IPS DF 6.9 (cell line): ENCODE measurements at regions not wholly inside any gene's neighbourhood (a gene's known extent, or its start where the extent isn't known, plus 50 kb on each side); places are given as distances from the start of the nearest gene placed in this dataset.

Experiments used
- DNase-seq: peaks from one replicate; pipeline ENCODE4 v3.0.0-alpha.2; 2013; ENCODE audit warnings: low read depth, low spot score
- H3K27ac ChIP-seq: one replicate; pipeline ENCODE4 v1.5.1; 2013; ENCODE audit warnings: low read length, control low read depth
- H3K27me3 ChIP-seq: 2 replicates; pipeline ENCODE4 v1.6.1; 2013; ENCODE audit warnings: mild to moderate bottlenecking, low read length; ENCODE audit not compliant: control insufficient read depth, insufficient read depth
- H3K36me3 ChIP-seq: 2 replicates; pipeline ENCODE4 v1.6.1; 2013; ENCODE audit warnings: low read length; ENCODE audit not compliant: control insufficient read depth, insufficient read depth
- H3K4me1 ChIP-seq: 2 replicates; pipeline ENCODE4 v1.6.1; 2013; ENCODE audit warnings: low read length; ENCODE audit not compliant: control insufficient read depth, insufficient read depth
- H3K4me3 ChIP-seq: 2 replicates; pipeline ENCODE4 v1.5.1; 2013; ENCODE audit warnings: mild to moderate bottlenecking, low read length
- H3K9me3 ChIP-seq: 2 replicates; pipeline ENCODE4 v1.6.1; 2013; ENCODE audit warnings: low read length, inconsistent platforms; ENCODE audit not compliant: control insufficient read depth, insufficient read depth
- WGBS: extraction: QIAGEN DNeasy Blood & Tissue Kit; methylation state at CpG from one replicate; pipeline ENCODE4 v1.1.7; 2013; ENCODE audit warnings: mixed read lengths, missing lambda C conversion rate; ENCODE audit not compliant: insufficient read length, insufficient coverage; 5-methylcytosine and 5-hydroxymethylcytosine counted together

DNA sequence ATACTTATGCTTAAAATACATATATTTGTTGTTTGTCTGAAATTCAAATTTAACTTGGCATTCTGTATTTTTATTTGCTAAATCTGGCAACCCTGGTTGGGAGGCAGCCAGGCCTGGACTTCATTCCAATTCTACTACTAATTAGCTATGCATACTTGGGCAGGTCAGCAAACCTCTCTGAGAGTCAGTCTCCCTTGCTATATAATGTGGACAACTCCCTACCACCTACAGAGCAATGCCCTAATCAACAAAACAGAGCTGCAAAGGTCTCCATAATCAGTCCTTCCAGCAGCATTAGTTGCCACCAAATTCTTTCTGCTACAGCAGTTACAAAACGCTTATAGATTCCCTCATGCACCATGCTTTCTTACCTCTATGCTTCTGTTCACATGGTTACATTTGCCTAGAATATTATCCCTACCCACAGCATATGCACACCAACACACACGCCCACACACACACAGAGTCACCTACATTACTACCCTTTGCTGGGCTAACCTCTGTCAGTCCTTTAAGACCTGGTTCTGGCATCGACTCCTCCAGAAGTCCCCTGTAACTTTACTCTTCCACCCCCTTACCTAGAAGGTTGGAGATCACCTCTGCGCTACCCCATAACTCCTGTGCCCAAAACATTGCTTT is 188.7 kb downstream of the FGFR2 start:
- WGBS, result no CpG with 5 or more reads among the region's 4 CpGs
- no peak overlapping the region for H3K4me3 ChIP-seq
- no peaks in the 10 kb centered on the region for H3K4me1 ChIP-seq
- H3K27ac ChIP-seq, result no peak overlapping the region
- no peaks in the 10 kb centered on the region for H3K36me3 ChIP-seq
- H3K27me3 ChIP-seq, result no peaks in the 10 kb centered on the region
- no peaks in the 10 kb centered on the region for H3K9me3 ChIP-seq
- no peak for DNase-seq

DNA sequence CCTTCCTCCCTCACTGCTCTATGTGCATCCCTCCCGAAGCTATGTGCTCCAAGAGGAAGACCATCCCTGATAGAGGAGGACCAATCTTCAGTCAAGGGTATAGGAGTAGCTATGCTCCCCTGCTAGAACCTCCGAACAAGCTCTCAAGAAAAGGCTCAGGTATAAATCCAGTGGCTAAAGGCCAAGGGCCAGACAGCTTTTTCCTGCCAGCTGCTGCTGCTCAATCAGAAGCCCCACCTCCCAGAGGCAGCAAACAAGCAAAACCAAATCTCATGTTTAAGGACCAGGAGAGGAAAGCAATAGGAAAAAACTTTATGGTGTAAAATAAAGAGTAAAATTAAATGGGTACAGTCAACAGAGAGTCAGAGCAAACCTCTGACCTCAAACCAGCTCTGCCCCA is 187.2 kb downstream of the FGFR2 start:
- WGBS, result no CpG with 5 or more reads among the region's 2 CpGs
- H3K4me3 ChIP-seq, result no peak overlapping the region
- no peaks in the 10 kb centered on the region for H3K9me3 ChIP-seq
- DNase-seq, result no peak
- no peaks in the 10 kb centered on the region for H3K27me3 ChIP-seq
- no peak overlapping the region for H3K27ac ChIP-seq
- H3K4me1 ChIP-seq, result no peaks in the 10 kb centered on the region
- no peaks in the 10 kb centered on the region for H3K36me3 ChIP-seq

DNA sequence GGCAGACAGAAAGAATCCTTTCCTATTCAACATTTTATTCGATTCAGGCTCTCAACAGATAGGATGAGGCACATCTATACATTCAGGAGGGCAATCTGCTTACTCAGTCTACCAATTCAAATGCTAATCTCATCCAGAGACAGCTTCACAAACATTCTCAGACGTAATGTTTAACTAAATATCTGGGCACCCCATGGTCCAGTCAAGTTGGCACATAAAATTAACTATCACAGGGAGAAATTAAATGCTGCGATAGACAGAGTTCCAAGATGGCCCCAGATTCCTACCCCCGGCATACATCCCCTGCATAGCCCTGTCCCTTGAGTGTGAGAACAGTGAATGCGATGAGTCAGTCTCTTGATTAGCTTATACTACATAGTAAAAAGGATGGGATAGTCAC is 184.3 kb downstream of the FGFR2 start:
- no peak for DNase-seq
- Histone ChIP-seq H3K36me3 (no peaks in the 10 kb centered on the region), H3K4me1 (no peaks in the 10 kb centered on the region), H3K27me3 (no peaks in the 10 kb centered on the region), H3K9me3 (no peaks in the 10 kb centered on the region), H3K4me3 (no peak overlapping the region), H3K27ac (no peak overlapping the region)
- no CpG with 5 or more reads among the region's 5 CpGs for WGBS

DNA sequence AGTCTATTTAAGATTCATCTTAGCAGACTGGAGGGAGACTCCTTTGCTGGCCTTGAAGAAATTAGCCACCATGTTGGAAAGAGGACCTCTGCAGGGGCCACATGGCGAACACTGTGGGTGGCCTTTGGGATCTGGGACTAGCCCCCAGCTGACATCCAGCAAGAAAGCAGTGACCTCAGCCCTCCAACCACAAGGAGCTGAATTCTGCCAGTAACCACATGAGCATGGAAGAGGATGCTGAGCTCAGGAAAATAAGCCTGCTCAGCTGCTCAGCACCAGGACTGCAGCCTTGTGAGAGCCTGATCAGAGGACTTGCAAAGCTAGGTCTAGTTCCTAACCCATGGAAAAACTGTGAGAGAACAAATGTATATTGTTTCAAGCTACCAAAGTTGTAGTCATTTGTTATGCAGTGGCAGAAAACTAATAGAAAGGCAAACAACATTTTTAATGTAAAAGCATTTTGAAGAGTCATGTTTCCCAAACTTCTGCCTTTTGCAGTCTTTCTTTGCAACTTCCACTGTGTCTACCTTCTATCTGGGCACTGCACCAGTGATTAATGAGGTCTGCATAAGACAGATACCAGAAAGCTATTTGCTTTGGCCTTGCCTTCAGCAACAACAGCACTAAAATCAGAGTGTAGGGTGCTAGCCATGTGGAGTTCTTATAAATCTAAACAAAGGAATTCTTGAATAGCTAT is 183.7 kb downstream of the FGFR2 start:
- WGBS, result no CpG with 5 or more reads among the region's 1 CpG
- DNase-seq, result no peak
- Histone ChIP-seq H3K9me3 (no peaks in the 10 kb centered on the region), H3K4me1 (no peaks in the 10 kb centered on the region), H3K36me3 (no peaks in the 10 kb centered on the region), H3K4me3 (no peak overlapping the region), H3K27ac (no peak overlapping the region), H3K27me3 (no peaks in the 10 kb centered on the region)

DNA sequence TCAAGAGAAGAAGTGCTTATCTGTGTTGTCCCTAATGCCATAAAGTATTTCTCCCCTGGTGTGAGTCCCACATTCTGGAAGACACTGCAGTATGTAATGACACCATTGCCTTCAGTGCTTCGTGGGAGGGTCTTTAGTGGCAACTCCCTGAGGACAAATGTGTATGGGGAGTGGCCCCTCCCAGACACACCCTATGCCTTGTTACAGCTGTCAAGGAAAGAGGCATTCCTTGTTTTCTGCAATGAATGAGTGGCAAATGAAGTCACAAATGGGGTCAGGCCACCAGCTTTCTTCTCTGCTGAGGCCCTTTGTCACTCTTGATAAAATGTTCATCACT is 183.2 kb downstream of the FGFR2 start:
- DNase-seq, result no peak

DNA sequence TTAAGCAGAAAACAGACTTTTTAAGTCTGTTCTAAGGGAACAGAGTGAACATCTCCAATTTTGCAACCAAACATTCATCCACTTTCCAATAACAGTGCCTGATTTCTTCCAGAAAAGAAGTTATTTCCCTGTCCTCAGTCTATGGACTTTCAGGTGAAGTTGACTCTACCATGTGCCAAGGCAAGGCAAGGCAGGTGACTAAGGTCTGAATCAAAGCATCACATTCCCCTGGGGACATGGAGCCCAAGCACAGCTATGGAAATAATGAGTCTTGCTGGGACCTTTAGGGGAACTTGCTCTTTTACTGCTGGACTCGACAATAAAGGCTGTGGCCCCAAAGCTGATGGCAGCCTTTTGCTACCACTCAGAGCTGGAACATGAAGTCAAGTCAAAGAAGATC is 182.2 kb downstream of the FGFR2 start:
- Histone ChIP-seq H3K27ac (no peak overlapping the region), H3K4me3 (no peak overlapping the region), H3K27me3 (no peaks in the 10 kb centered on the region), H3K9me3 (no peaks in the 10 kb centered on the region), H3K36me3 (no peaks in the 10 kb centered on the region), H3K4me1 (no peaks in the 10 kb centered on the region)
- WGBS, result no CpG with 5 or more reads among the region's 1 CpG
- no peak for DNase-seq

More for the DNA sequence above, 183.2 kb downstream of the FGFR2 start:
- Histone ChIP-seq H3K27me3 (no peaks in the 10 kb centered on the region), H3K9me3 (no peaks in the 10 kb centered on the region), H3K36me3 (no peaks in the 10 kb centered on the region), H3K4me1 (no peaks in the 10 kb centered on the region), H3K27ac (no peak overlapping the region), H3K4me3 (no peak overlapping the region)
- no CpG with 5 or more reads among the region's 1 CpG for WGBS

DNA sequence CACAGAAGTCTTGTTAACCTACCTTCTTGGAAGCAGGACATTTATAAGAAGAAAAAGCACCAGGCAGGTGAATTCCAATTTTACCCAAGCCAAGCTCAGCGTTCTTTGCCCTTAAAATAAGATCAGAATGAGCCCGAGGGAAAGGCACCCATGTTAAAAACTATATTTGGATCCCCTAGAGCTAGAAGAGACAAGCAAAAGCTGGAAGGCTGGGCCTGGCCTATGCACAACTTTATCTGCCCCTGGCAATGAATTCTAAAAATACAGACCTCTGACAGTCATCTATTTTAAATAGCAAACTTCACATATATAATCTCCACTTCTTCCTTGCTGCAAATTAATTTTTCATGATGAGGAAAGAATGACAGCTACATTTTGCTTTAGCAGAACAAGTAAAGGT is 180.9 kb downstream of the FGFR2 start:
- Histone ChIP-seq H3K36me3 (no peaks in the 10 kb centered on the region), H3K4me3 (no peak overlapping the region), H3K4me1 (no peaks in the 10 kb centered on the region), H3K27ac (no peak overlapping the region), H3K27me3 (no peaks in the 10 kb centered on the region), H3K9me3 (no peaks in the 10 kb centered on the region)
- no CpG with 5 or more reads among the region's 2 CpGs for WGBS
- no peak for DNase-seq

DNA sequence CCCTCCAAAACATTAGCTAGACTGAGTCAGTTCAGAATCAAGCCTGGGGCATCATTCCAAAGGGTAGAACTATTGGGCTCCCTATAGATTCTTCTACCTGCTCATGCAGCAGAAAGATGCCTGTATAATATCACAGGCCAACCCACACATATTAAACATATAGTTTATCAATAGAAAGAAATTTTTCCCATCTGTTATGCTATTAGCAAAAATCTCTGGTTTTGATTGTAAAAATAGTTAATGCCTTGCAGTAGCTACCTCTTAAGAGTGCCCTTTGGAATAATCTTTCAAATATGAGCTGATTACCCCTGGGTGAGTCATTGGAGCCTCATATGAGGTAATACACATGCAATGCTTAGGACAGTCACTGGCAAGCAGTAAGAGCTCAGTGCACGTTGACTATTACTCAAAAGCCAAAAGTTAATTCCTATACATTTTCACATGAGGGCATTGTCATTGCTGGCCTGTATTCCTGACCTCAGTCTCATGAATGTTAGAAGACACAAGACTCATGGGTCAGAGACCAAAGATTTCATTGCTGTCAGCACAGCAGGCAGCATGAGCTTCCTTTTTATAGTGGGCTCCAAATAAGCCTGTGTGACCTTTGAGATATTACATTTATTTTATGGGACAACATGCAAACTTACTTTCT is 180.0 kb downstream of the FGFR2 start:
- DNase-seq, result no peak
- Histone ChIP-seq H3K36me3 (no peaks in the 10 kb centered on the region), H3K4me1 (no peaks in the 10 kb centered on the region), H3K9me3 (no peaks in the 10 kb centered on the region), H3K4me3 (no peak overlapping the region), H3K27ac (no peak overlapping the region), H3K27me3 (no peaks in the 10 kb centered on the region)
- no CpG with 5 or more reads among the region's 1 CpG for WGBS

DNA sequence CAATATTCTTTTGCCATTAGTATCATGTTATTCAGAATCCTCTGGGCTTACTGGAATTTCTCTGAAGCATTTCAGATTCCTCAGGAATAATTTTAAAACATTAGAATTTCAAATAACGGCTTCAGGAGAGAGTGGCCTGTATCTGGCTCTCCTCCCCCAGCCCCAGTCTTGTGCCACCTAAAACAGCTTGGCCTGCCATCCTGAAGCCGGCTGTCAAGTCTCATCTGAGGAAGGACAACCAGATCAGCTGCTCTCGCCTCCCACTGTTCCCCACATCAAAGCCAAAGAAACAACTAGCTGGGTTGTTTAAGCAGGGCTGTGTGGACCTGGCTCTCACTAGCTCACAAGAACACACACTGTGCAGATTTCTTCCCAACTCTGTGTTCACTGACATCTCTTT is 178.2 kb downstream of the FGFR2 start:
- DNase-seq, result no peak
- H3K27me3 ChIP-seq, result no peaks in the 10 kb centered on the region
- H3K36me3 ChIP-seq, result no peaks in the 10 kb centered on the region
- H3K4me1 ChIP-seq, result no peaks in the 10 kb centered on the region
- no CpG with 5 or more reads among the region's 3 CpGs for WGBS
- no peaks in the 10 kb centered on the region for H3K9me3 ChIP-seq
- no peak overlapping the region for H3K4me3 ChIP-seq
- no peak overlapping the region for H3K27ac ChIP-seq

DNA sequence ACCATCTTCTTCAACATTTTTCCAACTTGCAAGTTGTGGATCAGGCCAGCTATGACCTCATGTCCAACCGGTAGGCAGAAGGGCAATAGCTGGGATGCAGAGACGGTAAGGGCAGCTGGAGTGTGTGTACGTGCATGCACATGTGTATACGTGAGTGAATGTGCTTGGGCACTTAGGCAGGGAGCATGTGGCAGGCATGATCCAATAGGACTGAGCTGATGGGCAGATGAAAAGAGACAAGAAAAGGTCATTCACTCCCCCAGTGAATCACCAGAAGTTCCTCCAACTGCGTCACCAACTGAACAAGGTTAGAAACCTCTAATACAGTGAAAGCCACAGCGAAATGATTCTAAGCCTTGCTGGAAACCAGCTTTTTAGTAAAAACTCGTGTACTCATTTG is 176.1 kb downstream of the FGFR2 start:
- Histone ChIP-seq H3K4me1 (no peaks in the 10 kb centered on the region), H3K9me3 (no peaks in the 10 kb centered on the region), H3K27me3 (no peaks in the 10 kb centered on the region), H3K4me3 (no peak overlapping the region), H3K36me3 (no peaks in the 10 kb centered on the region), H3K27ac (no peak overlapping the region)
- no CpG with 5 or more reads among the region's 7 CpGs for WGBS
- no peak for DNase-seq

DNA sequence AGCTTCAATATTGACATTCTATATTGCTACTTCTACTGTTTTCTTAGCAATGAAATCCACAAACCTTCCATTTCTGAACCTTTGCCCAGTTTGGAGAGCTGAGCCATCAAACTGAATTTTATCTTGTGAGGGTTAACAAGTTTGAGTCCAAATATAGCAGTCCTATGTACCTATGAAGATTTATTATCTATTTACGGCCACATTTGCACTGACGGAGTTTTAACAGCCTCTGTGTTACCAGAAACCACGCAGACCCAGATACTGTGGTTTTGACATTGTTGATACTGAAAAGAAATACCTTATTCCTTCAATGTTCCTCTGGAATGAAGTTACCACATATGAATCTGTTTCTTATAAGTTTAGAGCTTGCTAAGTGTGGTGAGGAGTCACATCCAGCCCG is 172.6 kb downstream of the FGFR2 start:
- WGBS, result no CpG with 5 or more reads among the region's 4 CpGs
- DNase-seq, result no peak
- no peak overlapping the region for H3K4me3 ChIP-seq
- no peaks in the 10 kb centered on the region for H3K36me3 ChIP-seq
- H3K4me1 ChIP-seq, result no peaks in the 10 kb centered on the region
- no peak overlapping the region for H3K27ac ChIP-seq
- H3K27me3 ChIP-seq, result no peaks in the 10 kb centered on the region
- H3K9me3 ChIP-seq, result no peaks in the 10 kb centered on the region
